ENCODE measurements at regions not wholly inside any gene's neighbourhood (a gene's known extent, or its start where the extent isn't known, plus 50 kb on each side); places are given as distances from the start of the nearest gene placed in this dataset.

- TF ChIP-seq CTCF (IDR thresholded peaks at IDR 0.05) (no peak), POLR2AphosphoS5 (IDR thresholded peaks at IDR 0.05) (no peak)
These were observed 509.6 kb upstream of the EEF2KMT start for GRCh38 chr16:5607169-5607568.

Data from breast epithelium (tissue), 3 donors.